Lung microvascular endothelial cell (primary cell): ENCODE measurements at regions not wholly inside any gene's neighbourhood (a gene's known extent, or its start where the extent isn't known, plus 50 kb on each side); places are given as distances from the start of the nearest gene placed in this dataset.
"Not testable (repeated sequence)": the region's sequence is repeated elsewhere in the genome, so short reads cannot be mapped to it uniquely, and the experiment has no call there.

Experiments
- DNase-seq, 2 donors: peaks; one replicate each; pipeline versions ENCODE4 v3.0.0 to v3.0.0-alpha.2; 2010; ENCODE audit warnings: low read depth in 2 of 2

- DNase-seq = no peak
Observed at GRCh38 chr4:137394018-137394417, 138.3 kb downstream of the PCDH18 start.

DNA sequence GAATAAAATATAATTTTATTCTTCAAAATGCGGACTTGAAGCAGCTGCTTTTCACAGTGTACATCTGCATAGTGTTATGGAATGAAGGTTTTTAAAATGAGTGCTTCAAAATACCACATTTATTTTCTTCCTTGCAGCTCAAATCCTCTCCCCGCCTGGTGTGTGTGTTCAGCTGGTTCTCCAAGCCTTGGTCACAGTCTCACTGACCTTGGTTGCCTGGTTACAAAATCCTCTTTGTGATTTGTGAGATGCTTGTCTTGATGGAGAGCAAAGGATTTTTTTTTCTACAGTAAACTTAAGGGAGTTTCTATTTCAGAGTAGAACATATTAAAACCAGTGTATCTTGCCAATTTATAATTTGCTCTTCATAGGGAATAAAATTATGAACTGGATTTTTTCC is 139.2 kb downstream of the PCDH18 start:
- no peak for DNase-seq

- no peak for DNase-seq
Observed at GRCh38 chr4:137390707-137391106, 141.6 kb downstream of the PCDH18 start.

DNA sequence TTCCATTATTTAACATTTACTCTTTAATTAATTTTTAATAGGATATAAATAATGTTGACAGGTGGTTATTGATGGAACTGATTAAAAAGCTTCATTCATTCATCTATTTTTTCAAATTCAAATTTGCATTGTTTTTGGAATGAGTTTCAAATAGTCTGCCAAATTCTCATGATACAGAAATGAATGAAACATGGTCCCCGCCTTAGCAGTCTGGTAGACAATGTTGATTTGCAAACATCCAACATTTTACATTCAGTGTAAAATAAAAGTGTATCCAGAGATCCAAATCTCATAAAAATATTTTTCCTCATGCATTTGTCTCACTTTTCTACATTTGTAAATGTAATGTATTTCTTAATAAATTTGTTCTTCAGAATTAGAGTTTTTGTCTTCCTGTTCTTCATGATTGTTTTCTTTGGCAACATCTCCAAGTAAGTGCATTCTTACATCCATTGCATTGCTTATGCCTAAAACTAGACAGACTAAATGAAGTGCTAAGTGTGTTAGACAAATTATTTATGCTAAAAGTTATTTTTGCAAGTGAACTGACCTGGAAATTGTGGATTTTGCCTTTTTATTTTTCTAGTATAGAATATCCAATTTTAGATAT is 142.3 kb downstream of the PCDH18 start:
- no peak for DNase-seq

- no peak for DNase-seq
Observed at GRCh38 chr4:137387924-137388323, 144.4 kb downstream of the PCDH18 start.

- no peak for DNase-seq
Observed at GRCh38 chr4:137384476-137384875, 147.8 kb downstream of the PCDH18 start.

DNA sequence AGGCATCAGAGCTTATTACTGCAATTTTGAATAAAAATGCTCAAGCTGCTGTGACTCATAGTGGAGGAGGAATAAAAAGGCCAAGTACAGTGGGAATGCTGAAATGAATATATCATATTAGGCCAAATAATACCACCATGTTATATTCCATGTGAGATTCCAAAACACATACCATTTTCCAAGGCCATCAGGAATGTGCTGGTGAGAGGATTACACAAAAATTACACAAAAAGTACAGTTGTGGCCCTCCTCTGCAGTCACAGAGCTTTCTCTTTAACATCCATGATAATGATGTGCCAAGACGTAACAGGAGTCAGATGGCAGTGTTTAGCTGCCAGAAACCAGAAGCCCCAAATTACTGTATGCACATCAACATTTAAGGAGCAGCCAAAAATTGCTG is 153.5 kb downstream of the PCDH18 start:
- no peak for DNase-seq

GRCh38 chr4:137378393-137378792 is 153.9 kb downstream of the PCDH18 start:
- no peak for DNase-seq

- no peak for DNase-seq
Observed at GRCh38 chr4:137376312-137376711, 156.0 kb downstream of the PCDH18 start.

GRCh38 chr4:137375111-137375850 is 157.0 kb downstream of the PCDH18 start:
- DNase-seq = no peak

- no peak for DNase-seq
Observed at GRCh38 chr4:137370679-137371078, 161.6 kb downstream of the PCDH18 start.

- DNase-seq = no peak
Observed at GRCh38 chr4:137370206-137370633, 162.1 kb downstream of the PCDH18 start.

DNA sequence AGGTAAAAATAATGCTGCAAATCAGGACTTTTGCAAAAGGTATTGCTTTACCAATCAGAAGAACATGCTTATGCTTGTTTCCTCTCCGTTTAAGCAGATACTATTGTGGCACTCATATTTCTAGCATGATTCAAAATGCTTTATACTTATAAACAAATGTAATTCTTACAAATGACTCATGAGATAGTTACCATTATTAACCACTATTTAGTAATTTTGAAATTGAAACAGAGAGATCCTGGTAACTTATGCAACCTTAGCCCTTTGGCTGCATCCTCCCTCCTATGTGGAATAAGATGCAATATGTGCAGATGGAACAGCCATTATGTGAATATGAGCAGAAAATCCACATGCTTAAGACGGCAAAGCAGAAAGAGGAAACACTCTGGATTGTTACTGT is 164.7 kb downstream of the PCDH18 start:
- no peak for DNase-seq

DNA sequence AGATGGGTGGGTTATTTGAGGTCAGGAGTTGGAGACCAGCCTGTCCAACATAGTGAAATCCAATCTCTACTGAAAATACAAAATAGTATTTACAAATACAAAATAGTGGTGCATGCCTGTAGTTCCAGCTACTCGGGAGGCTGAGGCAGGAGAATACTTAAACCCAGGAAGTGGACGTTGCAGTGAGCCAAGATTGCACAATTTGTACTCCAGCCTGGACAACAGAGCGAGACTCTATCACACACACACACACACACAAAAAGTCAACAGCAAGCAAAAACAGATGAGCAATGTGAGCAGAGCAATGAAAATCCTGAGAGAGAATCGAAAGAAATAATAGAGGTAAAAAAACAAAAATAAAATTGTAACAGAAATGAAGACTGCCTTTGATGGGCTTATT is 168.8 kb downstream of the PCDH18 start:
- no peak for DNase-seq

- no peak for DNase-seq
Observed at GRCh38 chr4:137361756-137362470, 170.4 kb downstream of the PCDH18 start.

DNA sequence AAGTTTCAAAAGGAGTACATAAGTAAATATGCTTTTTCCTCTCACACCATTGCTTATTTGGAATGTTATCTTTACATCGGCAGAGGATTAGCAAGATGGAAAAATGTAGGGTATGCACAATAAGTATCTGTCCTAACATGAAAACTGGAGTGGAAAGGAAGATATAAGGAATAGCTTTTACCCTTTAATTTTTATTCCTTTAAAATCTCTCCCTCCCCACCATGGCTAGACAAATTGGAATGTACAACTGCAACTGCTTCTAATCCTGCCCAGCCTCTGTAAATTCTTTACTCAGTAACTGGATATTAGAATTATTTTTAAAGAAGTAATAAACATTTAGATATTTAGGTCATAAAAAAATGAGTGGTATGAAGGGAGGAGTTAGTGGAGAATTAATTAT is 171.5 kb downstream of the PCDH18 start:
- DNase-seq = no peak

GRCh38 chr4:137359691-137360315 is 172.5 kb downstream of the PCDH18 start:
- no peak for DNase-seq

DNA sequence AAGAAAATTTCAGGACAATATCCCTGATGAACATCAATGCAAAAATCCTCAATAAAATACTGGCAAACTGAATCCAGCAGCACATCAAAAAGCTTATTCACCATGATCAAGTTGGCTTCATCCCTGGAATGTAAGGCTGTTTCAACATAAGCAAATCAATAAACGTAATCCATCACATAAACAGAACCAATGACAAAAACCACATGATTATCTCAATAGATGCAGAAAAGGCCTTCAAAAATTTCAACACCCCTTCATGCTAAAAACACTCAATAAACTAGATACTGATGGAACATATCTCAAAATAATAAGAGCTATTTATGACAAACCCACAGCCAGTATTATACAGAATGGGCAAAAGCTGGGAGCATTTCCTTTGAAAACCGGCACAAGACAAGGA is 177.7 kb downstream of the PCDH18 start:
- DNase-seq = not testable (repeated sequence)

DNA sequence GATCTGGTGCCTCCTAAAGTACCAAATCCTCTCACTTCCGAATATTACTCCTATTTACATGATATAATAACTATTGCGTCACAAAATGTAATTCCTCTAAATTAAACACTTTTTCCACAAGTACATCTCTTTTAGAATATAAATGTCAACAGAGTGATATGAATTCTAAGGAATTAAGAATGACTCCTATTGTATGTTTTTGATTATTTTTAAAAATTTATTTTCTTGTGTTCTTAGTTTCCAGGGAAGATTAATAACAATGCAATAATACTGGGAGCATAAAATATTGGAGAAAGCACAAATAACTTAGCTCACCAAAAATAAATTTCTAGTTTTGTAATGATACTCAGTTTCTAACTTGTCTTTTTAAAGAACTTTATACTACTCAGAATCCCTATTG is 184.9 kb downstream of the PCDH18 start:
- DNase-seq = no peak

- no peak for DNase-seq
Observed at GRCh38 chr4:137345597-137345996, 186.7 kb downstream of the PCDH18 start.

GRCh38 chr4:137343221-137343620 is 189.1 kb downstream of the PCDH18 start:
- DNase-seq = no peak

GRCh38 chr4:137333031-137333430 is 199.3 kb downstream of the PCDH18 start:
- no peak for DNase-seq
